NCI-H146 treated with DMSO at 0.1 percent for 48 hours (cell line): ENCODE measurements at regions not wholly inside any gene's neighbourhood (a gene's known extent, or its start where the extent isn't known, plus 50 kb on each side); places are given as distances from the start of the nearest gene placed in this dataset.
"Not testable (repeated sequence)": the region's sequence is repeated elsewhere in the genome, so short reads cannot be mapped to it uniquely, and the experiment has no call there.

Source experiments
- DNase-seq: peaks from one replicate; lab custom pipeline; 2025; ENCODE audit not compliant: unreplicated experiment; lab: John Stamatoyannopoulos, UW

DNA sequence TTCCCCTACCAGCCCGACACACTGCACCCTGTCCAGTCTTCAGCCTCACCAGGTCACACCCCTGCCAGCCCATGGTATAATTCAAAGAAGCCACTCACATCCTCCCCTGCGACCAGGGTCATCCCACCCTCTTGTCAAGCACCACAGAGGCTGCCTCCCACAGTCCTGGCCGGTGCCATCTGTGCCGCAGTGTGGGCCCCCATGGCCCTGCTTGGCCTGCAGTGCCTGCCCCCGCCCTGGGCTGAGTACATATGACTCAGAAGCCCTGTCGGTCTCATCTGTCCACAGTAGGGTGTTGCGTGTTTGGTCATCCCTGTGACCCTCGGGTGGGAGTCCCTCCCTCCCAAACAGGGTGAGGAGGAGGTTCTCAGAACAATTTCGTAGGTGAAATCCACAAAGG, 190.8 kb upstream of the AJAP1 start:
- no peak for DNase-seq

DNA sequence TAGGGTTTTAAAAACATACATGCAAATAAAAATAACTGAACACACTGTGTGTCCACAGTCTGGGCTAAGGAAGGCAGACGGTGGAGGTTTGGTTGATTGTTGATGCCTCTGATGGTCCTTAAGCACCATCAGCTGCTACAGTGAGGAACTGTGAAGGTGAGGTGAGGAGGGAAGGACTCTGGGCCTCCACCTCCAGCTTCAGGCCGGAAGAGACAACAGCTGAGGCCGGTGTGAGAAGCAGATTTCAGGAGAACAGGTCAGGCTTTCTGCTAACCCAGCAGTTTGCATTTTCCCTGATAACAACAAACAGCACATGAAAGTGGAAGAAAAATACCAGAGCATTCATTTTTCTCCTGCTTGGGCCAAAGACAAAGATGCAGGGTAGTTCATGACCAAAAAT, 189.9 kb upstream of the AJAP1 start:
- DNase-seq: no peak

DNA sequence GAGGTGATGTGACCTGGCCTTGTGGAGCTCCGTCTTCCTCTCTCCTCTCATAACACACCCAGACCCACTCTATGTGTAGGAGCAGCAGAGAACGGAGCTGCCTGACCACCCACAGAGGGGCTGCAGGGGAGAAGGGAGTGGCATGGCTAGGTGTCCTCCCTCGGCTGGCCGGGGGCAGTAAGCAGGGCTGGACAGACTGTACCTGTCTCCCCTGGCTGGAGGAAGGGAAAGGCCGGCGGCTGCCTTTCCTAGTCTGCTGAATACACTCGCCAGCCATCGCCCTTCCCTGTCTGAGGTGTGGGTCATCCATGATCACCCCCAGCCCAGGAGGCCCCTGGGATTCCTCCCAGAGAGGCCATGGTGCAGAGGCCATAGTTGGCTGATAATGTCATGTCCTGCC, 187.2 kb upstream of the AJAP1 start:
- no peak for DNase-seq

DNA sequence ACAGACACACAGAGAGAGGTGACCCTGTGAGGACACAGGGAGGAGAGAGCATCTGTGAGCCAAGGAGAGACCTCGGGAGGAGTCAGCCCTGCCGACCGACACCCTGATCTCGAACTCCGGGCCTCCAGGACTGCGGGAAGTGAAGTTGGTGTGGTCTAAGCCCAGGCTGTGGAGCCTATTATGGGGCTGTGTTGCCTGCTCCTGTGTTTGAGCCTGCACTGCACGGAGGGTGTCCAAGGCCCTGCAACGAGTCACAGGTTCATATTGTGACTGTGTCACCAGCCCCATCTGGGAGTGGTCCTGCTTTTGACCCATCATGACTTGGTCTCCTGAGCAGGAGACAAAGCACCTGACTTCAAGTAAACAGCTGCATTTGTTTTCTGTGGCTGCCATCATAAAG, 186.0 kb upstream of the AJAP1 start:
- DNase-seq: no peak

DNA sequence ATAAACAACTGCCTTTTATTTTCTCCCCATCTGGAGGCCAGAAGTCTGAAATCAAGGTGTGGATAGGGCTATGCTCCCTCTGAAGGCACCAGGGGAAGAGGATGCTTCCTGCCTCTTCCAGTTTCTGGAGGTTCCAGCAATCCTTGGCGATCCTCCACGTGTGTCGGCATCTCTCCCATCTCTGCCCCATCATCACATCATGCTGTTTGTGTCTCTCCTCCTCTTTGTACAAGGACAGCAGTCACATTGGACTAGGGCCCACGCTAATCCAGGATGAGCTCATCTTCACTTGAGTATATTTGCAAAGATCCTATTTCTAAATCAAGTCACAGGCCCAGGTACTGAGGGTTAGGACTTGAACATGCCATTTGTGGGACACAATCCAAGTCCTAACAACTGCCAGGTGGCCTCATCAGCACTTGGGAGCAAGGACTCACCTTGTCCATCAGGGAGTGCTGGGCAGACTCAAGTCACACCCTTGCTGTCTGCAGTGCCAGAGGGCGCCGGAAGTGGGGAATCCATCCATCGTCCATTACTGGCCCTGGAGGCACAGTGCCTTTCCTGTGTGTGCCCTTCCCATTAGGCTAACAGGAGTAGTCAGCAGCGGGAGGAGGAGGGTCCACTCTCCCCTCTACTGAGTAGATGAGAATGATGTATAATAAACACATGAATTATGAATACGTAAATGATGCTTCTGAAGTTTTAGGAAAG, 185.4 kb upstream of the AJAP1 start:
- DNase-seq: no peak

DNA sequence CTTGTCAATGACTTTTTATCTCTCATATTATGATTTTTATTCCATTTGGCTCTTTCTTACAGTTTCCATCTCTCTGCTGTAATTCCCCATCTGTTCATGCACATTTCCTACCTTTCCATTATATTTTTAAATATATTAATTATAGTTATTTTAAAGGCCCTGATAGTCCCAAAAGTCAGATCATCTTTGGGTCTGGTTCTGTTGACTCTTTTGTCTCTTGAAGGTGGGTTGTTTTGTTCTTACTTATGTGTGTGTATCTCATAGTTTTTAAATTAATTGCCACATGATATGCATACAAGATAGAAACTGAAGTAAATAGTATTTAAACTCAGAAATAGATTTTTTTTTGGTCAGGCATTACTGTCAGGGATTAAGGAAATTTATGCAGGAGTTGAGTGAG, 178.0 kb upstream of the AJAP1 start:
- DNase-seq: no peak

DNA sequence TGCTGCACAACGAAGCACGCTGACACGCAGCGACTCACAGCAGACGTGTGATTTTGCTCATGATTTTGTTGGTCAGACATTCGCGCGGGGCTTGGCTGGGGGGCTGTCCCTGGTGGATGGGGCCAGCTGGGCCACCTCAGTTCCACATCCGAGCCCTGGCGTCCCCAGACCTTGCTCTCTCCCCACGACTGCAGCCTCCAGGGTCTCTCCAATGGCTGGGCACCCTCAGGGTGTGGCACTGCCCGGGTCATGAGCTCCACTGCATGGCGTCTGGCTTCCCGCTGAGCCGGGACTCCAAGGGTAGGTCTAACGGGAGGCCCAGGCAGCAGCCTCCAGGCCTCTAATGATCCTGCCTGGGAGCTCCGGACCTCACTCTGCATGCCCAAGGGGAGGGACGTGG, 173.0 kb upstream of the AJAP1 start:
- DNase-seq: no peak

DNA sequence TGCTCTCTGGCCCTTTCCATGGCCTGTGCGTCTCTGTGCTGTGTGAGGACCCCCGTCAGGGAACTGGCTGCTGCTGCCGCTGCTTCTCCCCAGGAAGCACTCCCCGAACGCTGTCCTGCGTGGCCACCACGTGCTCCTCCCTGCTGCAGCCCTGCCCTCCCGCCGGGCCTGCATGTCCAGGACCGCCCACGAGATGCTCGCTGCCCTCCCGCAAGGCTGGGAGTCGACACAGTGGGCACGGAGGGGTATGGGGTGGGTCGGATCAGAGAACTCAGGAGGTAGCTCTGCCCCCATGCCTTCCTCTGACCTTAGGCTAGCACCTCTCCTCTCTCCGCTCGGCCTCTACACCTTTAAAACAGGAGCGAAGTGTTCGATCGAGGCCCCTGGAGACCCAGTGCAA, 171.9 kb upstream of the AJAP1 start:
- DNase-seq: no peak

DNA sequence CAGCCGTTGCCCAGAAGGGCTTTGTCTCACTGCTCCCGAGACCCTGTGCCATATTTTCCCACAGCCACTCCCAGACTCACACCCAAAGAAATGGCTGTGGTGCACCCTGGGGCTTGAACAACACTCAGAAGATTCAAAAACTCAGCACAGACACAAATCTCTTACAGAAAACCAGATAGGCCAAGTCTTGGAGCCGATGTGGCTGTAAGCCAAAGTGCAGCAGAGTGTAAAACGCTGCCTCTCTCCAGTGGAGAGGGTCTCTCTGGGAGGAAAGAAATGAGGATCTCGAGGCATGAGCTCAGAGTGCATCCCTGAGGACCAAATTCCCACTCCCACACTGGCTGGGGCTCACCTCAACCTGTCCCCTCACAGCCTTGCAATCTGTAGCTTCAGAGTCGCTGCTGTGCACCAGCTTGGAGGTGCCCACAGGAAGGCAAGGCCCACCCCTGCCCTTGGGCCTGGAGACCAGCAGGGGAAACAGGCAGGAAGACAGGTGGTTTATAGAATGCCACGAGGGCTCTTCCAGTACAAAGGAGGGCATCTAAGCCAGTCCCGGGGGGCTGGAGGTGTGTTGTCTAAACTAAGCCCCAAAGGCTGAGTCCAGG, 171.3 kb upstream of the AJAP1 start:
- no peak for DNase-seq

DNA sequence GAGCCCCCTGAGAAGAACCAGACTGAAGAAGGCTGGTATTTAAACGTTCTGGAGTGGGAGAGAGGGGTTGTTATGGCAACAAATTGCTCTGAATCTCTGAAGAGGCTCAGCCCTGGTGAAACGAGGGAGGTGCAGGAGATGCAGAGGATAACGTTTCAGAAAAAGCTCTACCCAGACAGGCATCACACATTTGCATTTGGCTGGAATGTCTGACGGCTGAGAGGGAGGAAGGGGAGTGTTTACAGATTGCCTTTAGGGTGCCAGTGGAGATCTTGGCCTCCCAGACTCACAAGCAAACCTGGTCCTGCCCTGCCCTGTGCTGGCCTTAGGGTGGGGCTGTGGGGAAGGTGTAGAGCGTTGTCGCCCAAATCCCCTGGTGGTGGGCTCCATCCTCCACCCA, 169.0 kb upstream of the AJAP1 start:
- DNase-seq: no peak

DNA sequence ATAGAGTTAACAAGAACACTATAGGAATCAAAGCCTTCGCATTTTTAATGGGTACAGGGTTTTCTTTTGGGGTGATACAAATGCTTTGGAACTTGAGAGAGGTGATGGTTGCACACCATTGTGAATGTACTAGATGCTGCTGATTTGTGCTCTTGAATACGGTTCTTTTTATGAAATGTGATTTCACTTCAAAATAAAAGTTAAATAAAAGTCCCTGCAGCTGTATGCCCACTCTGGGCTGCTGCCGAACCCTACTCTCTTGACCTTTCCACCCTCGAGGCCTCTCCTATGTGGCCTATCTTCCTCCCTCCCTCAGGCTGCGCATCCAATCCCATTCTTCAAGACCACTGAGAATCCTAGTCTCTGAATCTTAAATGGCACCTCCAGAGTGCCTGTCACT, 168.5 kb upstream of the AJAP1 start:
- DNase-seq: no peak

DNA sequence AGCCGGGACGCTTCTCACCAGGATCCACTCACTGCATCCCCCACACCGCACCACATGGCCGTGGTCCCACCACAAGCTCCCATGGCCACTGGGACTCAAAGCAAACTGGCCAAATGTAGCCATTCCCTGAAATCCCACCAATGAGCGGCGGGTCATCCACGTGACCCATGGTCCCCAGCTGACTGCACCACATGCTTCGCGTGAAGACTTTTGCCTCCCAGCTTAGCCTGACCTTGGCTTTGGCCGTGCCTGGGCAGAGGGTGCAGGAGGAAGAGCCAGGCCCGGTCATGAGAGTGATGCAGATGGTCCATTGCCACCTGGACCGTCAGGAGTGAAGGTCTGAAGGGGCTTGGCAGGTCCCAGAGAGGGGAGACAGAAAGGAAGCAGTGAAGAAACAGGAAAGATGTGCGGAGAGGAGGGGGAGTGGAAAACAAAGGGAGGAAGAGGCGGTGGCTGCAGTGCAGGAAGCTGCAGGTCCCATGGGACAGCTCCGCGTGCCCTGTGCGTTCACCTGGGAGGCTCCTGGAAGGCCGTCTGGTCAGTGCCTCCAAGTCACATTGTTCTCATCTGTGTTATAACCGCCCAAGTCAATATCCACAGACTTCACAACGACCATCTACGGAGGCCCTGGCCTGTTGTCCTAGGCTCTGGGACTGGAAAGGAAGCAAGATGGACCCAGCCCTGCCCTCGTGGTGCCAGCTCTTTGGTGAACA, 167.8 kb upstream of the AJAP1 start:
- DNase-seq: no peak

DNA sequence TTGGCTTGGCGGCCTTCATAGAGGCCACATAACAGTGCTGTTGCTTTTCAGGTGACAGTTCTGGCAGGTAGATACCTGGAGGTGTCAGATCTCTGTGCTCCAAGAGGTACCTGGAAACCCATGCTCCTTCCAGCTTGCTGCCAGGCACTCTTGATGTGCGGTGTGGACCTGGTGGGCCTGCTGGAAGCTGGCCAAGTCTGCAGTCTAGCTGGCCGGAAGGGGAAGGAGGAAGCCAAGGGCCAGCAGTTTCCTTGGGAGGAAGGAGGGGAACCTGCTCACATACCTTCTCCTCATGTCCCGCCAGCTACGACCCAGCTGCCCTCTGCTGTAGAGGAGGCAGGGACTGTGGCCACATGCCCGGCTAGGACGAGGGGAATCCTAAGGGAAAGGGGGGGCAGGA, 166.4 kb upstream of the AJAP1 start:
- DNase-seq: no peak

DNA sequence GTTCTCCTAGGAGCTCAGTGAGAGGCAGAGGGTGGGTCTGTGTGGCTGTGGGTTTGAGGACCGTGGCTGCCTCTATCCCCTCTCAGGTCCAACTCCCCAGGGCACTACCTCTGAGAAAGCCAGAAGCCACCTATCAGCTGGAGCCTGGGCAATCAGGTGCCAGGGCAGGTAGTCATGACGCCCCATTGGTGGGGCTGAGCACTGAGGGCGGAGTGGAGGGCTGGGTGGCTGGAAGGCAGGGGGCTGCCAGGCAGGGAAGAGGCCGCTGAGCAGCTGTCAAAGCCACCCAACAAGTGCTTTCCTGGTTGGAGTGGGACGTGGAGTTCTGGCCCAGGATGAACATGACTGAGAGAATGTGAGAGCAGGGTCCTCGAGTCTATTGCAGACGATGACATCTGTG, 164.9 kb upstream of the AJAP1 start:
- no peak for DNase-seq

DNA sequence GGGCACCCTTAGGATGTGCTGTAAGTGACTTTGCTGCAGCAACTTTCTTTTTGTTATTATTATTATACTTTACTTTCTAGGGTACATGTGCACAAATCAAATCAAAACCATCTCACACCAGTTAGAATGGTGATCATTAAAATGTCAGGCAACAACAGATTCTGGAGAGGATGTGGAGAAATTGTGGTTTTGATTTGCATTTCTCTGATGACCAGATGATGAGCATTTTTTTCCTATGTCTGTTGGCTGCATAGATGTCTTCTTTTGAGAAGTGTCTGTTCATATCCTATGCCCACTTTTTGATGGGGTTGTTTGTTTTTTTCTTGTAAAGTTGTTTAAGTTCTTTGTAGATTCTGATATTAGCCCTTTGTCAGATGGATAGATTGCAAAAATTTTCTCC, 164.4 kb upstream of the AJAP1 start:
- DNase-seq: not testable (repeated sequence)

DNA sequence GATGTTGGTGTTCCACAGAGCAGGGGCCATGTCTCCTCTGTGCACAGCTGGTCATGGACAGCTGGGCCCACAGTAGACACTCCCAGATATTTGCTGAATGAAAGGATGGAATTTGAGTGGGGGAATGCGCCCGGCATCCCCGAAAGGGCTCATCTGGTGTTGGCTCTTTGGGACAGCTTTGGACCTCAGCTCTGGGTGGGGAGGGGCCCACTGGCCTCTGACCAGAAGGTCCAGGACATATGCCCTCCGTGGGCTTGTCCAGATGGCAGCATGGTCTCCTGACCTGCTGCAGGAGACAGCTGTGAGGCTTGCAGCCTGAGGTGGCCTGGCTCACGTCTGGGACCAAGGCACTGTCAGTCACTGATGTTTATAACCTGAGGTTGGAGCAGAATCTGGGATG, 160.4 kb upstream of the AJAP1 start:
- no peak for DNase-seq

DNA sequence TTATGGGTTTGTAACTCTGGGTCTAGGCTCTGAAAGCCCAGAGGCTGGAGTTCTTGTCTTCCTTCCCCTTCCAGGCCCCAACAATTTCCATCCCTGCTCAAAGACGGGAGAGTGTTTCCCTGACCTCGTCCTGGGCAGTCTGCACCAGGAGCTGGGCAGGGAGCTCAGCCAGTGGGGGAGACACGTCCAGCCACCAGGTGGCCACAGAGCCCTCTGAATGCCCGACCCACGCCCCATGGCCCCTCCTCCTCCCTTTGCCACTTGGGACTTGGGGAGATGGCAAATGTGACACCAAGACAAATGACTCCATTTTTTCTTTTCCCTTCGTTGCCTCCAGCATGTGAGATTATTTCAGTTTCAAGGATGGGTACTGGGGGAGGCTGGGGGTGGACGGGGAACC, 159.9 kb upstream of the AJAP1 start:
- no peak for DNase-seq

DNA sequence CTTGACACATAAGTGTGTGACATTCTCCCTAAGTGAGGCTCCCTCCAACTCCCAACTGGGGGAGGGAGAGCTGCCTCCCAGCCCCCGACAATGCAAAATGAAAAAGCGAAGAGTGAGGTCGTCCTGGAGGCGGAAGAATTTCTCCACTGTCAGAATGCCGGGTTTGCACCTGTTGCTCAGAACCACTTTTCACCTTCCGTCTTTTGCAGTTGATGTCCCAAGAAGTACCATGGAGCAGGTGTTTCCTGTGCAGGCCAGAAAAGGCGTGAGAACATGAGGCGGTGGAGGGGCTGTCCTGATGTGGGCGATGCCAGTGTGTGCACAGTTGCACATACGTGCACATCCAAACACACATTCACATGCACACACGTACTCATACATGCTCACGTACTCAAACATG, 158.6 kb upstream of the AJAP1 start:
- no peak for DNase-seq

DNA sequence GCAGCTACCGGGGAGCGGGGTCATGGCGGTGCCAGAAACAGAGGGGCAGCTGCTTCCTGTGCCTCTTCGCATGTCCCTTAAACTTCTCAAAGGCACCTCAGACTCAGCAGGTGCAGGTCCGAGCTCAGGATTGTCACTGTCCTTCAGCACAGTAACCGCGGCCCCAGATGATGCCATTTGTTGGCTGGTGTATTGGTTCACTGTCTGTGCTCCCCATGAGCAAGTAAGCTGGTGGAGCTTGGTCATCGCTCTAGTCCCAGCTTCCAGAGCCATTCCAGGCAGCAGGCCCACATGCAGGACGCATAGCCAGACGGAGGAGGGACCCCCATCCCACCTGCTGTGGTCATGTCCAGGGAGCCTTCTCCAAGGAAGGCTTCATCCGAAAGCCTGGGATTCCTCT, 154.0 kb upstream of the AJAP1 start:
- no peak for DNase-seq

DNA sequence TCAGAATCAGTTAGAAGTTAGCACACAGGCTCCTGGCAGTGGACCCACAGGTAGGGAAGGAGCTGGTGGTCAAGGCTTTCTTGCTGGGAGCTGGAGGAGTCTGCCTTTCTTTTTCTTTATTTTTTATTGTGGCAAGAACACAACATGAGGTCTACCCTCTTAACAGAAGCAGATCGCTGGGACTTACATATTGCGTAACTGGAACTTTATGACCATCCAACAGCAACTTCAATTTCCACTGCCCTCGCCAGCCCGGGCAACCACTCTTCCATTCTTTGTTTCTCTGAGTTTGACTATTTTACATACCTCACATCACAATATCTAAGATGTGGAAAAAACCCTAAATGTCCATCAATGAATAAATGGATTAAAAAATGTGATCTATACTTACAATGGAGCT, 147.8 kb upstream of the AJAP1 start:
- DNase-seq: no peak

DNA sequence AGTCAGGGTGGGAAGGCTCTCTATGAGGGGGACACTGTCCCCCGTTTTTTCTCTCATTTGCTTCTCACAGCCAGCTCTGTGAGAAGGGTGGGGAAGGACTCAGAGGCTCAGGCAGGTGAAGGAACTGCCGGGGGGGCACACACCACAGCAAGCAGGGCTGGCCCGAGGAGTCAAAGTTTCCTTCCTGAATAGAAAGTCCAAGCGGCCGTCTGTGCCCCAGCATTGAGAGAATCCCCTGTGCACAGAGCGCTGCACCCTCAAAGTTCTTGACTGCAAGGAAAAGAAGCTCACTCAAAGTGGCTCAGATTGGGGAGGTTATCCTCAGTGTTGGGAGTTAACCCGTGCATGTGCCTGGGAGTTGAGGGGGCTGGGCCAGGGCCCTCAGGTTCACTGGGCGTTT, 145.2 kb upstream of the AJAP1 start:
- no peak for DNase-seq

DNA sequence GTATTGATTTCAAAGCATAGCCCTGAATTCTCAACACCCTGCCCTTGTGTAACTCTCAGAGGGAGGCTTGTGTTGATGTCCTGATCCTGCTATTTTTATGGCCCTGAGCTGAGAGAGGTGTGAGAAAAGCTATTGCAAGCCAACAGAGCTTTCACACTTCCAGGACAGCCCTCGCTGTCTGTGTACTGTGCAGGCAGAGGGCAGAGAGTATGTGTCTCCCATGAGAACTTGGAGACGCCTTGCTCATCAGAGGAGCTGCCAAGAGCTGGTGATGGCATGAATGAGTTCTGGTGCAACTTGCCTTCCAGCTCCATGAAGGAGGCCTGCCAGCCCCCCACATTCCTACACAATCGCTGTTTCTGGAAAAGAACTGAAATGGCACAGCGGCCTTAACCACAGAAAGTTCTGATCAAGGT, 144.1 kb upstream of the AJAP1 start:
- DNase-seq: no peak

DNA sequence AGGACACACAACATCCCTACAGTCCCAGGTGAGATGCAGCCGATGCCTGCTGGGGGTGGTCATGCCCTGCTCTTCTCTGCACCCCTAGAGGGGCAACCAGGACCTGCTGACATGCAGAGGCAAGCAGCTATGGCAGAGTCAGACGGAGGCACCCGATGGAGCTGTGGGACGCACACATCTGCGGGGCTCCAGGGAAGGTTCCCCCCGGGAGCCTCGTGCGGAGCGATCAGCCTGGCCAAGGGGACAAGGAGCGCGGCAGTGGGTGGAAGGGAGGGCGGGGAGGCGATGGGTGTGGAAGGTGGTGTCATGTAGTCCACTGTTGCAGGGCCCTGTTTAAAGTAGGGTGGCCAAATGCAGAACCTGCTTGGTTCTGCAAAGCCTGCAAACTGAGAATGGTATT, 143.0 kb upstream of the AJAP1 start:
- no peak for DNase-seq
